ENCODE measurements at regions not wholly inside any gene's neighbourhood (a gene's known extent, or its start where the extent isn't known, plus 50 kb on each side); places are given as distances from the start of the nearest gene placed in this dataset.
A peak's percentile ranks its signal among the peaks of the same experiment; 100 is the strongest.

DNA sequence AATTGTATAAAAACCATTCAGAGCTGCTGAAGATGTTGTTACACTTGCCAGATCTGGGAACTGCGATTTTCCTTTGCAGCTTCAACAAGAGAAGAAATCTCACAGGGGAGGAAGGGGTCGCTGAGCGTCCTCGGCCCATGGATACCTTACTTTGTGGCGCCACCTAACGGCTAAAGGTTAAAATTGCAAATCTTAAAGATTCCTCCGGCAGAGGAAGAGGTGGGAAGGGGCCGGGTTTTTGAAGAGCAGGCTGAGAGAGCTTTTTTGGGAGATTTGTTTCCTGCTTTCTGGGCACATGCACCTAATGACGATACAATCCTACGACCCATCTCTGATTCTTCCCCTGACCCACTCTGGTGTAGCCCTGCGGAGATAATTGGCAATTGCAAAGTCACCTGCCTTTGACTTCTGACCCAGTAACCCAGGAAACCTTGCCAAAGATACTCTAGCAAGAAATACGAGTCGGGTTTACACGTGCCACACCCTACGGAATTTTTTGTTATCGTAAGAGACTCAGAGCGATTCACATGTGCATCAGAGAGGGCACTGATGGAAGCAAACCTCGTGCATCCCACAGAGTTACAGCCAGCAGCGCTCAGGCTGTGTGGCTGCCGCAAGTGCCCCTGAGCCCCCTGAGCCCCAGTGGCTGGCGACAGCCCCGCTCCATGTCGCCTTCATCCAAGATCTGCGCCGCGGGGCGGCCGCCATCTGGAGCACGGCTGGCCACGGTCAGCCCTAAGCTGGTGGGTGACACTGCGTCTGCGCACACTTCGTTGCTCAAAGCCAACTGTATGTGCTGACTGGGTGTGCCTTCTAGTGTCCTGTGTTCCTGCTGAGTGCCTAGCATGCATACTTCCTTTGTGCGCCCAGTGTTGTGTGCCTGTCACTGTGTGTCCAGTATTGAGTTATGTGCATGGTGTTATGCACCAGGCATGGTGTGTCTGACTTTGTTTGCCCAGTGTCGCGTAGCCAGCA is 55.2 kb upstream of the CHRNA7 start:
- Histone ChIP-seq H3K27ac (no peak overlapping the region), H3K4me3 (peak overlapping the region in 1 of 7 experiments; percentile 10)

DNA sequence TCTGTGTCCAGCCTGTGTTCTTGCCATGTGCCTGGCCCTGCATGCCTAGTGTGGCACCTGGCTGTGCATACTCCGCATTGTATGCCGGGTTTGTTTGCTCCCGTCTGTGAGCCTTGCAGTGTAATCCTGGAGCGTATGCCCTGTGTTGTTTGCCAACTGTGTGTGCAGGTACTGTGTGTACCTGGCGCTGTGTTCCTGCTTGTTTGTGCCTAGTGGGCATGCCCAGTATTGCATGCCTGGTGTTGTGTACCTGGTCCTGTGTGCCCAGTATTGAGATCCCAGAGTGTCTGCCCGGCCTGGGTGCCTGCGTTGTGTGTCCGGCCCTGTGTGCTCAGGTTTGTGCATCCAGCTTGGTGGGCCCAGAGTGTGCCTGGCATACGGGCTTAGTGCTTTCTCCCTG is 54.5 kb upstream of the CHRNA7 start:
- Histone ChIP-seq H3K27ac (no peak overlapping the region), H3K4me3 (no peak overlapping the region)

DNA sequence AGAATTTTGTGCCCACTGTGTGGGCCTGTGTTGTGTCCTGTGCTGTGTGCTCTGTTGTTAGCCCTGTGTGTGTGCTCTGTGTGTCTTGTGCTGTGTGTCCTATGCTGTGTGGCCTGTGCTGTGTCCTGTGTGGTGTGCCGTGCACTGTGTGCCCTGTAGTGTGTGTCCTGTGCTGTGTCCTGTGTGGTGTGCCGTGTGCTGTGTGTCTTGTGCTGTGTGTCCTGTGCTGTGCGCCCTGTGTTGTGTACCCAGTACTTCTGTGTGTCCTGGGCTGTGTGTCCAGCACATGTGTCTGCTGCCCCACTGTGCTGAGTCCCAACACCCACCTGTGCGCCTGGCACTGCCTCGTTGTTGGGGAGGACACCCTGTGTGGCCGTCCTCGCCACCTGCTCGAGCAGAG is 53.2 kb upstream of the CHRNA7 start:
- Histone ChIP-seq H3K27ac (no peak overlapping the region), H3K4me3 (no peak overlapping the region)

DNA sequence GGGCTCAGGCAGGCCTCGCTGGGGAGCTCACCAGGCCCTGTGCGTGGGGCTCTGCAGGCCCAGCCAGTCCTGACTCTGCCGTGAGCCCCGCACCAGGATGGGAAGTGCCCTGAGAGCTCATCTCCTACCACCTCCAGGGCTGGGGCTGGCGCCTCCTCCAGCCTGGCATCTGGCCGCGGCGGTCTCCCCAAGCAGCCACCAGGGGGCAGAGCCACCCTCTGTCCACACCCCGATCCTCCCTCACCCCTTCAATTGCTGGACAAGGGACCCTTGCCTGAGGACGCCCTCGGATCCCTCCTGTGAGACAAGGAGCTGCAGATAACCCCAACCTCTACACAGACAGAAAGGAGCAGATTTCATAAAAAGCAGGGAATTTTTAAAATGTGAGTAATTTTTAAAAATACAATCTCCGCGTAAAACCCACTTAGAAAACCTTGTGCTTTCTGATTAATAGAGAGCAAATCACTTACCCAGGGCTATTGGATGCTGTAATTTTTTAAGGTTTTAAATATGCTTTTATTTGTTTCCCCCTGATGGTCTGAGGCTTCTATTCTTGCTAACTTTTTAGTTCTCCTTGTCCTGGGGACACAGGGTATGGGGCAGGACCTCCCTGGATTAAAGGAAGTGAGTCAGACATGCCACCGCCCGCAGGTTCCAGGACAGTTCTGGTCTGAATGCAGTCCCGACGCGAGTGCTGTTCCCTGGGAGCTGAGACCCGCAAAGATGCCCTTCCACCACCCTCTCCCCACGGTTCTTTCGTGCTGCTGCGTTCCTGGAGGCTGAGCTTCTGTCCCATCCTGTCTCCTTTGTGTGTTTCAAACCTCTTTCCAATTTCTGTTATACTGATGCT is 52.3 kb upstream of the CHRNA7 start:
- H3K27ac ChIP-seq: no peak overlapping the region
- no peak overlapping the region for H3K4me3 ChIP-seq

All from skin epidermis (tissue), 12 donors.